Skin of body (tissue), 1 donor: ENCODE measurements at regions not wholly inside any gene's neighbourhood (a gene's known extent, or its start where the extent isn't known, plus 50 kb on each side); places are given as distances from the start of the nearest gene placed in this dataset.
A peak's percentile ranks its signal among the peaks of the same experiment; 100 is the strongest.

Source experiments
- DNase-seq: peaks from one replicate; lab custom pipeline; 2025; lab: John Stamatoyannopoulos, UW

GRCh38 chr9:113781381-113781780, 94.7 kb upstream of the ZNF618 start:
- DNase-seq: no peak

- no peak for DNase-seq
These were observed 94.2 kb upstream of the ZNF618 start for GRCh38 chr9:113781896-113782295.

GRCh38 chr9:113783475-113783874, 92.6 kb upstream of the ZNF618 start:
- DNase-seq: no peak

GRCh38 chr9:113785334-113785733, 90.8 kb upstream of the ZNF618 start:
- no peak for DNase-seq

GRCh38 chr9:113786071-113786470, 90.0 kb upstream of the ZNF618 start:
- no peak for DNase-seq

GRCh38 chr9:113787871-113788270, 88.2 kb upstream of the ZNF618 start:
- DNase-seq: no peak

- DNase-seq: peak; percentile 74
These were observed 87.3 kb upstream of the ZNF618 start for GRCh38 chr9:113788616-113789330.

GRCh38 chr9:113790093-113790492, 86.0 kb upstream of the ZNF618 start:
- DNase-seq: no peak

- DNase-seq: no peak
These were observed 82.6 kb upstream of the ZNF618 start for GRCh38 chr9:113793558-113793957.

- DNase-seq: no peak
These were observed 81.4 kb upstream of the ZNF618 start for GRCh38 chr9:113794721-113795120.

GRCh38 chr9:113795811-113796392, 80.2 kb upstream of the ZNF618 start:
- DNase-seq: no peak

- no peak for DNase-seq
These were observed 79.3 kb upstream of the ZNF618 start for GRCh38 chr9:113796646-113797426.

GRCh38 chr9:113798062-113799030, 77.8 kb upstream of the ZNF618 start:
- no peak for DNase-seq

GRCh38 chr9:113800276-113800675, 75.8 kb upstream of the ZNF618 start:
- no peak for DNase-seq

GRCh38 chr9:113803811-113804589, 72.1 kb upstream of the ZNF618 start:
- DNase-seq: no peak

- no peak for DNase-seq
These were observed 70.5 kb upstream of the ZNF618 start for GRCh38 chr9:113805486-113806132.

GRCh38 chr9:113807173-113808061, 68.7 kb upstream of the ZNF618 start:
- DNase-seq: peak; percentile 59

- peak; percentile 25 for DNase-seq
These were observed 67.4 kb upstream of the ZNF618 start for GRCh38 chr9:113808391-113809358.
